Neural cell (in vitro differentiated cells): ENCODE measurements at regions not wholly inside any gene's neighbourhood (a gene's known extent, or its start where the extent isn't known, plus 50 kb on each side); places are given as distances from the start of the nearest gene placed in this dataset.

Experiments used
- CTCF ChIP-seq: fragments of 450-650 bp; IDR thresholded peaks from 2 replicates; pipeline ENCODE4 v1.5.1; 2014; ENCODE audit warnings: antibody characterized with exemption, mild to moderate bottlenecking, moderate library complexity; ENCODE audit not compliant: poor library complexity, severe bottlenecking
- EP300 ChIP-seq: fragments of 450-650 bp; conservative IDR thresholded peaks from 2 replicates; pipeline ENCODE4 v1.6.1; 2014; ENCODE audit warnings: antibody characterized with exemption, mild to moderate bottlenecking, moderate library complexity; ENCODE audit not compliant: poor library complexity, severe bottlenecking
- EZH2 ChIP-seq: fragments of 200-600, 300-800 bp; shearing (Covaris generic), sonication (generic); IDR thresholded peaks from 2 replicates; pipeline ENCODE4 v1.6.1; 2014; ENCODE audit warnings: antibody characterized with exemption, low read length, borderline replicate concordance, mild to moderate bottlenecking; ENCODE audit not compliant: insufficient read depth, poor library complexity, severe bottlenecking
- MXI1 ChIP-seq: fragments of 450-650 bp; conservative IDR thresholded peaks from 2 replicates; pipeline ENCODE4 v1.6.1; 2014; ENCODE audit warnings: antibody characterized with exemption, mild to moderate bottlenecking; ENCODE audit not compliant: poor library complexity, severe bottlenecking
- POLR2AphosphoS5 ChIP-seq: IDR thresholded peaks from 2 replicates; pipeline ENCODE4 v1.6.1; 2012
- RAD21 ChIP-seq: fragments of 450-650 bp; conservative IDR thresholded peaks from 2 replicates; pipeline ENCODE4 v1.6.1; 2014; ENCODE audit warnings: antibody characterized with exemption, mild to moderate bottlenecking, moderate library complexity
- SMC3 ChIP-seq: fragments of 450-650 bp; conservative IDR thresholded peaks from 2 replicates; pipeline ENCODE4 v1.6.1; 2014; ENCODE audit warnings: antibody characterized with exemption, mild to moderate bottlenecking, moderate library complexity; ENCODE audit not compliant: poor library complexity
- TAF1 ChIP-seq: IDR thresholded peaks from 2 replicates; pipeline ENCODE4 v1.6.1; 2012; ENCODE audit warnings: low read depth
- TF ChIP-seq, protein P1 (sequence below): IDR thresholded peaks from 2 replicates; pipeline ENCODE4 v1.6.1; 2012; ENCODE audit warnings: borderline replicate concordance

GRCh38 chr4:75259306-75259705, 254.9 kb downstream of the RCHY1 start:
- TF ChIP-seq CTCF: no peak
- TF ChIP-seq, protein P1, sequence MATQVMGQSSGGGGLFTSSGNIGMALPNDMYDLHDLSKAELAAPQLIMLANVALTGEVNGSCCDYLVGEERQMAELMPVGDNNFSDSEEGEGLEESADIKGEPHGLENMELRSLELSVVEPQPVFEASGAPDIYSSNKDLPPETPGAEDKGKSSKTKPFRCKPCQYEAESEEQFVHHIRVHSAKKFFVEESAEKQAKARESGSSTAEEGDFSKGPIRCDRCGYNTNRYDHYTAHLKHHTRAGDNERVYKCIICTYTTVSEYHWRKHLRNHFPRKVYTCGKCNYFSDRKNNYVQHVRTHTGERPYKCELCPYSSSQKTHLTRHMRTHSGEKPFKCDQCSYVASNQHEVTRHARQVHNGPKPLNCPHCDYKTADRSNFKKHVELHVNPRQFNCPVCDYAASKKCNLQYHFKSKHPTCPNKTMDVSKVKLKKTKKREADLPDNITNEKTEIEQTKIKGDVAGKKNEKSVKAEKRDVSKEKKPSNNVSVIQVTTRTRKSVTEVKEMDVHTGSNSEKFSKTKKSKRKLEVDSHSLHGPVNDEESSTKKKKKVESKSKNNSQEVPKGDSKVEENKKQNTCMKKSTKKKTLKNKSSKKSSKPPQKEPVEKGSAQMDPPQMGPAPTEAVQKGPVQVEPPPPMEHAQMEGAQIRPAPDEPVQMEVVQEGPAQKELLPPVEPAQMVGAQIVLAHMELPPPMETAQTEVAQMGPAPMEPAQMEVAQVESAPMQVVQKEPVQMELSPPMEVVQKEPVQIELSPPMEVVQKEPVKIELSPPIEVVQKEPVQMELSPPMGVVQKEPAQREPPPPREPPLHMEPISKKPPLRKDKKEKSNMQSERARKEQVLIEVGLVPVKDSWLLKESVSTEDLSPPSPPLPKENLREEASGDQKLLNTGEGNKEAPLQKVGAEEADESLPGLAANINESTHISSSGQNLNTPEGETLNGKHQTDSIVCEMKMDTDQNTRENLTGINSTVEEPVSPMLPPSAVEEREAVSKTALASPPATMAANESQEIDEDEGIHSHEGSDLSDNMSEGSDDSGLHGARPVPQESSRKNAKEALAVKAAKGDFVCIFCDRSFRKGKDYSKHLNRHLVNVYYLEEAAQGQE: no peak
- no peak for TF ChIP-seq TAF1
- no peak for TF ChIP-seq EZH2
- no peak for TF ChIP-seq POLR2AphosphoS5
- TF ChIP-seq MXI1: no peak
- no peak for TF ChIP-seq EP300
- TF ChIP-seq RAD21: no peak
- TF ChIP-seq SMC3: no peak
